ENCODE measurements at regions not wholly inside any gene's neighbourhood (a gene's known extent, or its start where the extent isn't known, plus 50 kb on each side); places are given as distances from the start of the nearest gene placed in this dataset.

- FAIRE-seq, result no peak
- H3K9ac ChIP-seq (ENCODE audit: control insufficient read depth, extremely low read depth, insufficient read depth, low read length), result no peak overlapping the region
- dilution Hi-C loops (cut with MboI; ENCODE audit: extremely low pct_ligation_motif_present, low sequenced_read_pairs), result no loop called here
Measured at GRCh38 chr1:229920683-229921082, 146.4 kb upstream of the GALNT2 start.

GRCh38 chr1:229922249-229922648, 144.8 kb upstream of the GALNT2 start:
- Histone ChIP-seq H3K9me1 (ENCODE audit: control insufficient read depth, extremely low read depth, insufficient read depth, low read length) (no peaks in the 10 kb centered on the region), H3K27ac (ENCODE audit: control insufficient read depth, insufficient read depth, low read length) (no peak overlapping the region), H3K27me3 (ENCODE audit: control insufficient read depth, extremely low read depth, insufficient read depth, low read length) (no peaks in the 10 kb centered on the region), H3K4me3 (ENCODE audit: control insufficient read depth in 2 of 3, extremely low read depth in 1 of 3, insufficient read depth in 2 of 3, low read depth in 1 of 3, low read length in 3 of 3) (no peak overlapping the region), H4K20me1 (ENCODE audit: control insufficient read depth, extremely low read depth, insufficient read depth, low read length) (no peaks in the 10 kb centered on the region), H2AFZ (ENCODE audit: control insufficient read depth, low read length) (no peak overlapping the region), H3K9ac (ENCODE audit: control insufficient read depth, extremely low read depth, insufficient read depth, low read length) (no peak overlapping the region), H3K9me3 (ENCODE audit: control insufficient read depth, low read depth, low read length) (no peaks in the 10 kb centered on the region), H3K36me3 (ENCODE audit: control insufficient read depth in 2 of 2, extremely low read depth in 1 of 2, insufficient read depth in 2 of 2, low read length in 2 of 2) (no peaks in the 10 kb centered on the region), H3K4me2 (ENCODE audit: control insufficient read depth, extremely low read depth, insufficient read depth, low read depth, low read length) (no peak overlapping the region), H3K79me2 (ENCODE audit: control insufficient read depth, insufficient read depth, low read length) (no peaks in the 10 kb centered on the region), H3K4me1 (ENCODE audit: control insufficient read depth, extremely low read depth, insufficient read depth, low read length) (no peaks in the 10 kb centered on the region)
- no peak for DNase-seq (ENCODE audit: low read depth, low spot score)
- no peak for TF ChIP-seq CTCF (optimal IDR thresholded peaks at IDR 0.05 in 1 of 3, IDR thresholded peaks at IDR 0.05 in 1 of 3, conservative IDR thresholded peaks at IDR 0.05 in 1 of 3; ENCODE audit: extremely low read depth in 1 of 3, insufficient read depth in 2 of 3, low read length in 3 of 3)
- no peak for TF ChIP-seq EZH2 (IDR thresholded peaks at IDR 0.05; ENCODE audit: low read length)
- dilution Hi-C loops (cut with MboI; ENCODE audit: extremely low pct_ligation_motif_present, low sequenced_read_pairs), result no loop called here
- no peak for FAIRE-seq

More at GRCh38 chr1:229920683-229921082, 146.4 kb upstream of the GALNT2 start:
- Histone ChIP-seq H3K4me3 (ENCODE audit: control insufficient read depth in 2 of 3, extremely low read depth in 1 of 3, insufficient read depth in 2 of 3, low read depth in 1 of 3, low read length in 3 of 3) (no peak overlapping the region), H3K79me2 (ENCODE audit: control insufficient read depth, insufficient read depth, low read length) (no peaks in the 10 kb centered on the region), H3K27me3 (ENCODE audit: control insufficient read depth, extremely low read depth, insufficient read depth, low read length) (no peaks in the 10 kb centered on the region), H3K9me3 (ENCODE audit: control insufficient read depth, low read depth, low read length) (no peaks in the 10 kb centered on the region), H3K36me3 (ENCODE audit: control insufficient read depth in 2 of 2, extremely low read depth in 1 of 2, insufficient read depth in 2 of 2, low read length in 2 of 2) (no peaks in the 10 kb centered on the region), H3K4me1 (ENCODE audit: control insufficient read depth, extremely low read depth, insufficient read depth, low read length) (no peaks in the 10 kb centered on the region), H2AFZ (ENCODE audit: control insufficient read depth, low read length) (no peak overlapping the region), H3K4me2 (ENCODE audit: control insufficient read depth, extremely low read depth, insufficient read depth, low read depth, low read length) (no peak overlapping the region), H3K9me1 (ENCODE audit: control insufficient read depth, extremely low read depth, insufficient read depth, low read length) (no peaks in the 10 kb centered on the region), H4K20me1 (ENCODE audit: control insufficient read depth, extremely low read depth, insufficient read depth, low read length) (no peaks in the 10 kb centered on the region), H3K27ac (ENCODE audit: control insufficient read depth, insufficient read depth, low read length) (no peak overlapping the region)
- no peak for TF ChIP-seq CTCF (optimal IDR thresholded peaks at IDR 0.05 in 1 of 3, IDR thresholded peaks at IDR 0.05 in 1 of 3, conservative IDR thresholded peaks at IDR 0.05 in 1 of 3; ENCODE audit: extremely low read depth in 1 of 3, insufficient read depth in 2 of 3, low read length in 3 of 3)
- no peak for TF ChIP-seq EZH2 (IDR thresholded peaks at IDR 0.05; ENCODE audit: low read length)
- no peak for DNase-seq (ENCODE audit: low read depth, low spot score)

Data from keratinocyte (primary cell).